CD4-positive, alpha-beta T cell (primary cell): ENCODE measurements at regions not wholly inside any gene's neighbourhood (a gene's known extent, or its start where the extent isn't known, plus 50 kb on each side); places are given as distances from the start of the nearest gene placed in this dataset.
"Not testable (repeated sequence)": the region's sequence is repeated elsewhere in the genome, so short reads cannot be mapped to it uniquely, and the experiment has no call there.

Source experiments
- ATAC-seq: fragments of 200-7000 bp; cut with Tn5 transposase; one replicate; pipeline ENCODE4 v1.10.0; 2022; ENCODE audit warnings: mild to moderate bottlenecking; ENCODE audit not compliant: poor library complexity
- CTCF ChIA-PET: fragments of 350-600 bp; sonication (Branson Sonifier 250); formaldehyde crosslinking; loops from one replicate; lab custom pipeline; 2021; ENCODE audit warnings: antibody characterized with exemption, inconsistent platforms; lab: Charles Lee
- POLR2A ChIA-PET: fragments of 350-600 bp; sonication (Branson Sonifier 250); formaldehyde crosslinking; loops from one replicate; lab custom pipeline; 2021; ENCODE audit warnings: antibody characterized with exemption, inconsistent platforms; lab: Charles Lee
- DNase-seq, 14 experiments: peaks; one replicate each; pipeline ENCODE4 v3.0.0-alpha.2; 2013 to 2020; ENCODE audit warnings: mixed read lengths in 2 of 14
- H3K27ac ChIP-seq, 2 donors: one replicate each; pipeline versions ENCODE4 v1.5.1 to v1.7.0; 2013; ENCODE audit warnings: low read length in 2 of 2, low read depth in 1 of 2, mild to moderate bottlenecking in 1 of 2
- H3K27me3 ChIP-seq, 2 experiments: 1 replicate in 1 of 2; 2 replicates in 1 of 2; pipeline versions ENCODE4 v1.6.1 to v1.7.0; 2013; ENCODE audit warnings: low read length in 2 of 2, control low read depth in 1 of 2, mild to moderate bottlenecking in 1 of 2, moderate library complexity in 1 of 2; ENCODE audit not compliant: insufficient read depth in 2 of 2, control insufficient read depth in 1 of 2
- H3K36me3 ChIP-seq: one replicate; pipeline ENCODE4 v1.6.1; 2013; ENCODE audit warnings: low read length, control low read depth; ENCODE audit not compliant: insufficient read depth
- H3K4me1 ChIP-seq: one replicate; pipeline ENCODE4 v1.6.1; 2013; ENCODE audit warnings: low read length, control low read depth; ENCODE audit not compliant: insufficient read depth
- H3K4me3 ChIP-seq: one replicate; pipeline ENCODE4 v1.5.1; 2013; ENCODE audit warnings: mild to moderate bottlenecking, low read length, moderate library complexity
- H3K9me3 ChIP-seq, 2 experiments: 1 replicate in 1 of 2; 2 replicates in 1 of 2; pipeline versions ENCODE4 v1.6.1 to v1.7.0; 2013; ENCODE audit warnings: low read length in 2 of 2, mild to moderate bottlenecking in 2 of 2, control low read depth in 1 of 2, moderate library complexity in 1 of 2; ENCODE audit not compliant: control insufficient read depth in 1 of 2, insufficient read depth in 1 of 2
- H3K27ac Mint-ChIP-seq: one replicate; pipeline ENCODE4 v1.8.0; 2020; ENCODE audit warnings: mixed read lengths
- H3K27me3 Mint-ChIP-seq: one replicate; pipeline ENCODE4 v1.8.0; 2021; ENCODE audit warnings: mixed read lengths
- H3K36me3 Mint-ChIP-seq: one replicate; pipeline ENCODE4 v1.8.0; 2021; ENCODE audit warnings: low read depth, mixed read lengths
- H3K4me1 Mint-ChIP-seq: one replicate; pipeline ENCODE4 v1.8.0; 2021; ENCODE audit warnings: low read depth, mixed read lengths
- H3K4me3 Mint-ChIP-seq: one replicate; pipeline ENCODE4 v1.8.0; 2020; ENCODE audit warnings: mild to moderate bottlenecking, mixed read lengths
- H3K9me3 Mint-ChIP-seq: one replicate; pipeline ENCODE4 v1.8.0; 2020; ENCODE audit warnings: mixed read lengths
- CTCF ChIP-seq: fragments of 200-600 bp; IDR thresholded peaks from one replicate; pipeline ENCODE4 v1.8.0; 2022; ENCODE audit warnings: antibody characterized with exemption, mild to moderate bottlenecking
- intact Hi-C, 2 experiments: fragments of 100-400 bp; cut with DNase I in 1 of 2; cut with micrococcal nuclease in 1 of 2; formaldehyde crosslinking; loops; one replicate each; pipeline versions ENCODE4 v1.15.1 to v1.9.0; 2023 to 2025; cut with DNase I, micrococcal nuclease

- H3K27me3 ChIP-seq = no peaks in the 10 kb centered on the region
- Mint-ChIP-seq H3K4me1 (no peaks in the 10 kb centered on the region), H3K9me3 (peaks cover 17% of the 10 kb centered on the region), H3K27ac (no peak overlapping the region), H3K36me3 (peaks cover 10% of the 10 kb centered on the region), H3K4me3 (no peak overlapping the region), H3K27me3 (no peaks in the 10 kb centered on the region)
- H3K4me3 ChIP-seq = no peak overlapping the region
- peaks cover 23 to 53% of the 10 kb centered on the region in 2 experiments for H3K9me3 ChIP-seq
- ChIA-PET CTCF (no interaction called here), POLR2A (no interaction called here)
- ATAC-seq (no peak), DNase-seq (no peak)
- no peak for TF ChIP-seq CTCF
- H3K36me3 ChIP-seq = no peaks in the 10 kb centered on the region
- intact Hi-C loops = no loop called here
- no peaks in the 10 kb centered on the region for H3K4me1 ChIP-seq
- H3K27ac ChIP-seq = no peak overlapping the region
These were observed 2116.0 kb downstream of the TP53TG3F start for GRCh38 chr16:35575432-35575821.

GRCh38 chr16:35585411-35585810, 2126.0 kb downstream of the TP53TG3F start:
- Histone ChIP-seq H3K9me3 (peaks cover 9 to 12% of the 10 kb centered on the region in 2 experiments), H3K36me3 (no peaks in the 10 kb centered on the region), H3K4me3 (no peak overlapping the region), H3K27ac (no peak overlapping the region), H3K4me1 (no peaks in the 10 kb centered on the region), H3K27me3 (no peaks in the 10 kb centered on the region)
- Mint-ChIP-seq H3K36me3 (no peaks in the 10 kb centered on the region), H3K4me1 (no peaks in the 10 kb centered on the region), H3K27me3 (no peaks in the 10 kb centered on the region), H3K4me3 (no peak overlapping the region), H3K9me3 (peaks cover 16% of the 10 kb centered on the region), H3K27ac (no peak overlapping the region)
- CTCF ChIA-PET = no interaction called here
- POLR2A ChIA-PET = no interaction called here
- TF ChIP-seq CTCF = no peak
- intact Hi-C loops = no loop called here
- ATAC-seq = no peak
- no peak for DNase-seq

- H3K27ac ChIP-seq, H3K27ac Mint-ChIP-seq, H3K36me3 ChIP-seq, H3K36me3 Mint-ChIP-seq, H3K27me3 ChIP-seq, H3K4me1 Mint-ChIP-seq, H3K4me3 ChIP-seq, POLR2A ChIA-PET, H3K4me3 Mint-ChIP-seq, CTCF ChIA-PET, DNase-seq, ATAC-seq, H3K4me1 ChIP-seq, intact Hi-C loops, H3K27me3 Mint-ChIP-seq: not testable (repeated sequence)
- H3K9me3 ChIP-seq = peaks cover 8 to 35% of the 10 kb centered on the region in 2 experiments
- peaks cover 14% of the 10 kb centered on the region for H3K9me3 Mint-ChIP-seq
These were observed 2131.5 kb downstream of the TP53TG3F start for GRCh38 chr16:35590913-35591312.

- ChIA-PET POLR2A (no interaction called here), CTCF (no interaction called here)
- no peak for TF ChIP-seq CTCF
- intact Hi-C loops = no loop called here
- Histone ChIP-seq H3K27ac (no peak overlapping the region), H3K36me3 (no peaks in the 10 kb centered on the region), H3K27me3 (no peaks in the 10 kb centered on the region), H3K4me1 (no peaks in the 10 kb centered on the region), H3K9me3 (peaks cover 13 to 29% of the 10 kb centered on the region in 2 experiments), H3K4me3 (no peak overlapping the region)
- Mint-ChIP-seq H3K4me3 (no peak overlapping the region), H3K4me1 (no peaks in the 10 kb centered on the region), H3K9me3 (peaks cover 16% of the 10 kb centered on the region), H3K27ac (no peak overlapping the region), H3K27me3 (no peaks in the 10 kb centered on the region), H3K36me3 (no peaks in the 10 kb centered on the region)
- no peak for DNase-seq
- ATAC-seq = no peak
These were observed 2137.1 kb downstream of the TP53TG3F start for GRCh38 chr16:35596467-35596866.
